ENCODE measurements at regions not wholly inside any gene's neighbourhood (a gene's known extent, or its start where the extent isn't known, plus 50 kb on each side); places are given as distances from the start of the nearest gene placed in this dataset.

GRCh38 chr1:68677684-68678351 is 180.9 kb upstream of the DEPDC1 start:
- Histone ChIP-seq H4K20me1 (ENCODE audit: insufficient read depth) (no peaks in the 10 kb centered on the region), H2AFZ (ENCODE audit: low read depth) (no peak overlapping the region), H3F3A (replicated peaks; ENCODE audit: insufficient read depth) (no peaks in the 10 kb centered on the region), H3K79me2 (ENCODE audit: insufficient read depth) (no peaks in the 10 kb centered on the region), H3K4me1 (ENCODE audit: control insufficient read depth in 1 of 2, insufficient read depth in 2 of 2, low read depth in 1 of 2, low read length in 1 of 2) (no peaks in the 10 kb centered on the region), H3K27ac (ENCODE audit: low read depth in 2 of 2, low read length in 1 of 2) (no peak overlapping the region), H3K27me3 (ENCODE audit: insufficient read depth) (no peaks in the 10 kb centered on the region), H3K9ac (no peak overlapping the region), H3K4me2 (no peak overlapping the region), H3K9me2 (no peaks in the 10 kb centered on the region), H3K36me3 (replicated peaks in 1 of 2; ENCODE audit: control insufficient read depth in 1 of 2, insufficient read depth in 2 of 2, low read length in 1 of 2) (no peaks in the 10 kb centered on the region), H3K9me3 (no peaks in the 10 kb centered on the region), H3K4me3 (ENCODE audit: low read depth in 2 of 2, low read length in 1 of 2) (no peak overlapping the region)
- no peak for DNase-seq
- WGBS (ENCODE audit: low lambda C conversion rate): 39% methylated on average over 1 of the region's 1 CpG
- no peak for TF ChIP-seq RFX5 (IDR thresholded peaks at IDR 0.05; ENCODE audit: low read length)
- no peak for TF ChIP-seq GABPA (IDR thresholded peaks at IDR 0.05; ENCODE audit: low read depth)
- TF ChIP-seq YY1 (IDR thresholded peaks at IDR 0.05; ENCODE audit: low read depth): no peak
- TF ChIP-seq GATA2 (CRISPR knock-in tag; IDR thresholded peaks at IDR 0.05): no peak
- CTCF ChIA-PET: no interaction called here
- POLR2A ChIA-PET: no interaction called here

GRCh38 chr1:68696221-68696620 is 199.3 kb upstream of the DEPDC1 start:
- POLR2A ChIA-PET: no interaction called here
- no peaks in the 10 kb centered on the region for H3K9me2 ChIP-seq
- H3K4me1 ChIP-seq (ENCODE audit: control insufficient read depth in 1 of 2, insufficient read depth in 2 of 2, low read depth in 1 of 2, low read length in 1 of 2): no peaks in the 10 kb centered on the region; a peak in 1 of 4 replicates
- H3F3A ChIP-seq (replicated peaks; ENCODE audit: insufficient read depth): no peaks in the 10 kb centered on the region
- no peaks in the 10 kb centered on the region for H3K27me3 ChIP-seq (ENCODE audit: insufficient read depth)
- no peaks in the 10 kb centered on the region for H3K79me2 ChIP-seq (ENCODE audit: insufficient read depth)
- H3K36me3 ChIP-seq (replicated peaks in 1 of 2; ENCODE audit: control insufficient read depth in 1 of 2, insufficient read depth in 2 of 2, low read length in 1 of 2): no peaks in the 10 kb centered on the region
- no peaks in the 10 kb centered on the region for H3K9me3 ChIP-seq
- H3K4me2 ChIP-seq: no peak overlapping the region
- CTCF ChIA-PET: interaction anchor here (0.6 to 0.9 kb wide), 2 partner anchors 225 to 1041 kb away, joined by 3 read pairs; no protein-coding TSS in a partner anchor
- 12% methylated on average over 3 of the region's 3 CpGs for WGBS (ENCODE audit: low lambda C conversion rate)
- H3K27ac ChIP-seq (ENCODE audit: low read depth in 2 of 2, low read length in 1 of 2): no peak overlapping the region
- H3K4me3 ChIP-seq (ENCODE audit: low read depth in 2 of 2, low read length in 1 of 2): no peak overlapping the region
- H3K9ac ChIP-seq: no peak overlapping the region
- no peak for TF ChIP-seq JUND (IDR thresholded peaks at IDR 0.05)
- no peak overlapping the region for H2AFZ ChIP-seq (ENCODE audit: low read depth)
- no peak for DNase-seq
- no peaks in the 10 kb centered on the region for H4K20me1 ChIP-seq (ENCODE audit: insufficient read depth)

- H3K9ac ChIP-seq: no peak overlapping the region
- H3K4me2 ChIP-seq: no peak overlapping the region
- H3K9me3 ChIP-seq: no peaks in the 10 kb centered on the region
- WGBS (ENCODE audit: low lambda C conversion rate): 21% methylated on average over 2 of the region's 2 CpGs
- ChIA-PET CTCF (interaction anchor here (1.3 kb wide), 1 partner anchor 9 kb away, joined by 3 read pairs; no protein-coding TSS in a partner anchor), POLR2A (no interaction called here)
- peak overlapping the region in 1 of 2 experiments; percentile 64; a peak in 1 of 4 replicates for H3K27ac ChIP-seq (ENCODE audit: low read depth in 2 of 2, low read length in 1 of 2)
- no peaks in the 10 kb centered on the region for H4K20me1 ChIP-seq (ENCODE audit: insufficient read depth)
- H3F3A ChIP-seq (replicated peaks; ENCODE audit: insufficient read depth): no peaks in the 10 kb centered on the region
- no peaks in the 10 kb centered on the region for H3K36me3 ChIP-seq (replicated peaks in 1 of 2; ENCODE audit: control insufficient read depth in 1 of 2, insufficient read depth in 2 of 2, low read length in 1 of 2)
- DNase-seq: no peak
- H3K4me3 ChIP-seq (ENCODE audit: low read depth in 2 of 2, low read length in 1 of 2): no peak overlapping the region
- no peak overlapping the region for H2AFZ ChIP-seq (ENCODE audit: low read depth)
- H3K9me2 ChIP-seq: no peaks in the 10 kb centered on the region
- TF ChIP-seq NFIC (IDR thresholded peaks at IDR 0.05; ENCODE audit: borderline replicate concordance) (no peak), FOXJ3 (CRISPR knock-in tag; IDR thresholded peaks at IDR 0.05) (no peak), RAD21 (IDR thresholded peaks at IDR 0.05; ENCODE audit: low read length) (no peak), CHD2 (IDR thresholded peaks at IDR 0.05; ENCODE audit: low read length, partially characterized antibody) (no peak), ZBTB33 (IDR thresholded peaks at IDR 0.05; ENCODE audit: borderline replicate concordance, low read depth) (no peak), YY1 (IDR thresholded peaks at IDR 0.05; ENCODE audit: low read depth) (no peak), NRF1 (IDR thresholded peaks at IDR 0.05; ENCODE audit: low read depth, low read length) (no peak), USF1 (IDR thresholded peaks at IDR 0.05; ENCODE audit: borderline replicate concordance, low read depth) (no peak), FOSL2 (IDR thresholded peaks at IDR 0.05; ENCODE audit: borderline replicate concordance, low read depth) (no peak), MEF2A (IDR thresholded peaks at IDR 0.05; ENCODE audit: borderline replicate concordance, low read depth) (no peak), SIN3A (IDR thresholded peaks at IDR 0.05; ENCODE audit: borderline replicate concordance, low read depth, low read length) (no peak)
- no peaks in the 10 kb centered on the region for H3K27me3 ChIP-seq (ENCODE audit: insufficient read depth)
- no peaks in the 10 kb centered on the region for H3K79me2 ChIP-seq (ENCODE audit: insufficient read depth)
- H3K4me1 ChIP-seq (ENCODE audit: control insufficient read depth in 1 of 2, insufficient read depth in 2 of 2, low read depth in 1 of 2, low read length in 1 of 2): peaks cover 0 to 7% of the 10 kb centered on the region in 2 experiments; a peak in 2 of 4 replicates
Observed at GRCh38 chr1:68703921-68704354, 207.1 kb upstream of the DEPDC1 start.

Data from SK-N-SH (cell line).